DND-41 (cell line): ENCODE measurements at regions not wholly inside any gene's neighbourhood (a gene's known extent, or its start where the extent isn't known, plus 50 kb on each side); places are given as distances from the start of the nearest gene placed in this dataset.

ENCODE experiments used
- EZH2 ChIP-seq: IDR thresholded peaks from 3 replicates; pipeline ENCODE4 v1.6.1; 2012; ENCODE audit warnings: borderline replicate concordance, low read depth, mild to moderate bottlenecking, moderate library complexity, low read length, inconsistent platforms; ENCODE audit not compliant: severe bottlenecking
- TF ChIP-seq, protein P1 (sequence below): IDR thresholded peaks from 2 replicates; pipeline ENCODE4 v1.5.1; 2012; ENCODE audit warnings: borderline replicate concordance, low read length, moderate library complexity, mild to moderate bottlenecking; ENCODE audit not compliant: poor library complexity, severe bottlenecking; ENCODE audit errors: extremely low read depth

DNA sequence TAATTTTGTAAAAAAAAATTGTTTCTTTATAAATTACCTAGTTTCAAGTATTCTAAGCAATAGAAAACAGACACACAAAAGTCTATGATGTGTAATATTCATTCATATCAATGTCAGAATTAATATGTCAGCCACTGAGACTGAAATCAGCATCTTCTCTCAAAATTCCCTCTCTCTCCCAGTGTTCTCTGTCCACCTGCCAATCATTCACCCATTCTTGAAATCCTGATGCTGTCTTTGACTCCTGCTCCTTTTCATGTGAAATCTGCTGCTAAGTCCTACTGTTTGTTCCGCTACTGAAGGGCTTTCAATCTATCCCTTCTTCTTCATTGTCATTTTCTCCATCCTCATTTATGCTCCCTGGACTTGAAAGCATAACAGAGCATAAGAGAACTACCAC is 257.9 kb downstream of the SATB2 start:
- TF ChIP-seq, protein P1, sequence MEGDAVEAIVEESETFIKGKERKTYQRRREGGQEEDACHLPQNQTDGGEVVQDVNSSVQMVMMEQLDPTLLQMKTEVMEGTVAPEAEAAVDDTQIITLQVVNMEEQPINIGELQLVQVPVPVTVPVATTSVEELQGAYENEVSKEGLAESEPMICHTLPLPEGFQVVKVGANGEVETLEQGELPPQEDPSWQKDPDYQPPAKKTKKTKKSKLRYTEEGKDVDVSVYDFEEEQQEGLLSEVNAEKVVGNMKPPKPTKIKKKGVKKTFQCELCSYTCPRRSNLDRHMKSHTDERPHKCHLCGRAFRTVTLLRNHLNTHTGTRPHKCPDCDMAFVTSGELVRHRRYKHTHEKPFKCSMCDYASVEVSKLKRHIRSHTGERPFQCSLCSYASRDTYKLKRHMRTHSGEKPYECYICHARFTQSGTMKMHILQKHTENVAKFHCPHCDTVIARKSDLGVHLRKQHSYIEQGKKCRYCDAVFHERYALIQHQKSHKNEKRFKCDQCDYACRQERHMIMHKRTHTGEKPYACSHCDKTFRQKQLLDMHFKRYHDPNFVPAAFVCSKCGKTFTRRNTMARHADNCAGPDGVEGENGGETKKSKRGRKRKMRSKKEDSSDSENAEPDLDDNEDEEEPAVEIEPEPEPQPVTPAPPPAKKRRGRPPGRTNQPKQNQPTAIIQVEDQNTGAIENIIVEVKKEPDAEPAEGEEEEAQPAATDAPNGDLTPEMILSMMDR: no peak
- no peak for TF ChIP-seq EZH2
